ENCODE measurements at regions not wholly inside any gene's neighbourhood (a gene's known extent, or its start where the extent isn't known, plus 50 kb on each side); places are given as distances from the start of the nearest gene placed in this dataset.
"Not testable (repeated sequence)": the region's sequence is repeated elsewhere in the genome, so short reads cannot be mapped to it uniquely, and the experiment has no call there.

DNA sequence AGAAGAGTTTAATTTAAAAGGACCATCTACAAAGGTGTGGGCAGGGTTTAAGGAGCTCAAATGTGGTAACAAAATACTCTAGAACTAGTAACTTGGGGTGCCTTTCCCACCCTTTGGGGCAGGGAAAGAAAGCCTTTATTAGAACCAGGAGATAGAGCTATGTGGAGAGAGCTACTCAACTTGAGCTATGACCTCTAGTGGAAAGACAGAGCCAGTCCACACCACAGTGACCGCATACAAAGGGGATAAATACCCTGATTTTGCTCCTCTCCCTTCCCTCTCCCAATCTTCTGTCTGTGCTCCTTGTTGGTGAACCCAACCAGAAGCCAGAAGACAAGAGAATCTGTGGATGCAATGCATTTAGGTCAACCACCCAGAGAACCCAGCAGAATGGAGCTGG, 54.4 kb upstream of the JAK1 start:
- H3K4me3 ChIP-seq (ENCODE audit: low read length in 2 of 2), result no peak overlapping the region
- no peaks in the 10 kb centered on the region for H3K4me1 ChIP-seq (ENCODE audit: control insufficient read depth in 2 of 2, insufficient read depth in 2 of 2, low read length in 2 of 2)
- no peaks in the 10 kb centered on the region for H3K27me3 ChIP-seq (ENCODE audit: control insufficient read depth in 2 of 2, insufficient read depth in 1 of 2, low read length in 1 of 2)
- no peak for DNase-seq (ENCODE audit: low read depth in 6 of 9, low spot score in 9 of 9)
- no peaks in the 10 kb centered on the region for H3K36me3 ChIP-seq (ENCODE audit: control insufficient read depth in 2 of 2, insufficient read depth in 2 of 2, low read length in 1 of 2)
- H3K9me3 ChIP-seq (ENCODE audit: control insufficient read depth in 2 of 2, insufficient read depth in 1 of 2, low read length in 1 of 2), result no peaks in the 10 kb centered on the region
- WGBS, result 92% methylated on average over 1 of the region's 1 CpG
- no peak overlapping the region for H3K27ac ChIP-seq (ENCODE audit: low read depth in 1 of 2, low read length in 1 of 2)

DNA sequence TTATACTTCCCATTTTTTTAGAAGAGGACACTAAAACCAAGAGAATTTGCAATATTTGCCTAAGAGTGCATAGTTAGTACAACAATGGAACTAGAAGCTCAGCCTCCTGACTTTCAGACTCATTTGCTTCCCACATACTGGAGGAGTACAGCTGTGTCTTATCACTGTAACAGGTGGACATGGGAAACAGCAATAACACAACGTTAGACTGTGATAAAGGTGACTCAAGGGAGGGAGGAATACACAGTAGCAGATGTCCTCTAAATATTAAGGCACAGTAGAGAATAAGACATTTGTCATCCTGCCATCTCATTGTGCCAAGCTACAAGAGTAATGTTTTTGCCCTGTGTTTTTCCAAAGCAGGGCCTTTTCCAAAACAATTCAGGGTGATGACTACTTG, 55.4 kb upstream of the JAK1 start:
- no peaks in the 10 kb centered on the region for H3K36me3 ChIP-seq (ENCODE audit: control insufficient read depth in 2 of 2, insufficient read depth in 2 of 2, low read length in 1 of 2)
- H3K9me3 ChIP-seq (ENCODE audit: control insufficient read depth in 2 of 2, insufficient read depth in 1 of 2, low read length in 1 of 2), result no peaks in the 10 kb centered on the region
- DNase-seq (ENCODE audit: low read depth in 6 of 9, low spot score in 9 of 9), result no peak
- 69% methylated on average over 1 of the region's 1 CpG for WGBS
- H3K27me3 ChIP-seq (ENCODE audit: control insufficient read depth in 2 of 2, insufficient read depth in 1 of 2, low read length in 1 of 2), result no peaks in the 10 kb centered on the region
- H3K4me3 ChIP-seq (ENCODE audit: low read length in 2 of 2), result no peak overlapping the region
- H3K4me1 ChIP-seq (ENCODE audit: control insufficient read depth in 2 of 2, insufficient read depth in 2 of 2, low read length in 2 of 2), result no peaks in the 10 kb centered on the region
- H3K27ac ChIP-seq (ENCODE audit: low read depth in 1 of 2, low read length in 1 of 2), result no peak overlapping the region

DNA sequence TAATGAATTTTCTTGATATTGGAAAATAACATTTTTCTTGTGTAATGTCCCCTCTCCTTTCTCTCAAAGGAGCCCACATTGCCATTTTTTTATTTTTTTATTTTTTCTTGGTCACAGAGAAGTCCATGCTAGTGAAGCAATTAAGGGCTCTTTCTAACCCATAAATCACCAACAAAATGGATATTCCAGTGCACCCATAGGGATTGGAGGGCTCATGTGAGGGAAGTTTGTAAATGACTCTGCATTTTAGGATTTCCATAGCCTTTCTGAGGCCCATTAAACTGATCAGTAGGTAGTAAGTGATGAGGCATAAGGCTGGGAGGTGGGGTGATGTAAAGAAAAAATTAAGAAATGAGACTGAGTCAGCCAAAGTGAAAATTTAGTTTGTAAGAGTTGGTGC, 55.9 kb upstream of the JAK1 start:
- no peaks in the 10 kb centered on the region for H3K27me3 ChIP-seq (ENCODE audit: control insufficient read depth in 2 of 2, insufficient read depth in 1 of 2, low read length in 1 of 2)
- no peak overlapping the region for H3K27ac ChIP-seq (ENCODE audit: low read depth in 1 of 2, low read length in 1 of 2)
- no peak for DNase-seq (ENCODE audit: low read depth in 6 of 9, low spot score in 9 of 9)
- H3K36me3 ChIP-seq (ENCODE audit: control insufficient read depth in 2 of 2, insufficient read depth in 2 of 2, low read length in 1 of 2), result no peaks in the 10 kb centered on the region
- H3K4me1 ChIP-seq (ENCODE audit: control insufficient read depth in 2 of 2, insufficient read depth in 2 of 2, low read length in 2 of 2), result no peaks in the 10 kb centered on the region
- no peaks in the 10 kb centered on the region for H3K9me3 ChIP-seq (ENCODE audit: control insufficient read depth in 2 of 2, insufficient read depth in 1 of 2, low read length in 1 of 2)
- no peak overlapping the region for H3K4me3 ChIP-seq (ENCODE audit: low read length in 2 of 2)

DNA sequence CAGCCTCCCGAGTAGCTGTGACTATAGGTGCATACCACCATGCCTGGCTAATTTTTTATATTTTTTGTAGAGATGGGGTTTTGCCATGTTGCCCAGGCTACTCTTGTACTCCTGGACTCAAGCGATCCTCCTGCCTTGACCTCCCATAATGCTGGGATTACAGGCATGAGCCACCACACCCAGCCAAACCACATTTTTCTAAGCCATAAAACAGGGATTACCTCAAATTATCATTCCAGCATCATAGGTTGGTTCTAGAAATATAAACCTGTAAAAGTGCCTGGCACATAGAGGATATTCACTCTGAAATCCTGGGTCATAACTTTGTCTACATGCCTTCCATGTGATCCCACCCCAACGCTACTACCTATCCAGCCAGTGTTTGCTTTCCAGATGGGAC, 59.4 kb upstream of the JAK1 start:
- WGBS, result 98% methylated on average over 3 of the region's 3 CpGs
- no peak overlapping the region for H3K27ac ChIP-seq (ENCODE audit: low read depth in 1 of 2, low read length in 1 of 2)
- no peaks in the 10 kb centered on the region for H3K36me3 ChIP-seq (ENCODE audit: control insufficient read depth in 2 of 2, insufficient read depth in 2 of 2, low read length in 1 of 2)
- H3K4me3 ChIP-seq (ENCODE audit: low read length in 2 of 2), result no peak overlapping the region
- H3K9me3 ChIP-seq (ENCODE audit: control insufficient read depth in 2 of 2, insufficient read depth in 1 of 2, low read length in 1 of 2), result no peaks in the 10 kb centered on the region
- no peaks in the 10 kb centered on the region for H3K27me3 ChIP-seq (ENCODE audit: control insufficient read depth in 2 of 2, insufficient read depth in 1 of 2, low read length in 1 of 2)
- no peaks in the 10 kb centered on the region for H3K4me1 ChIP-seq (ENCODE audit: control insufficient read depth in 2 of 2, insufficient read depth in 2 of 2, low read length in 2 of 2)
- no peak for DNase-seq (ENCODE audit: low read depth in 6 of 9, low spot score in 9 of 9)

DNA sequence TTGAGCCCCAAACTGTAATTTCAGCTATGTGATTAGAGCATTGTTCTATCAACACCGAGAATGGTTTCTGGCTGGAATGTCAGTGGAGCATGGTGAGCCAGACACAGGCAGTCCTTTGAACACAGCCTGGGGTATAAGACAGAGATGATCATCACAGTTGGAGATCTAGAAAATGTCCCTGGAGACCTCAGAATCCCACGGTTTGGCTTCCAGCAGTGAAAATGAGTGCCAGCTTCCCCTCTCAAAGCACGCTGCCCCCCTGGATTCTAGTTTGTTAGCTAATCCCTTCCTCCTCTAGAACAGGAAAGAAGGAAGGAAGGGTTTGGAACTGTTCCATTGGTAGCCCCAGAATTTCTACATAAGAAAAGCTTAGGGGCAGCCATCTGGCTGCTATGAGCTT, 59.9 kb upstream of the JAK1 start:
- no peaks in the 10 kb centered on the region for H3K4me1 ChIP-seq (ENCODE audit: control insufficient read depth in 2 of 2, insufficient read depth in 2 of 2, low read length in 2 of 2)
- no peaks in the 10 kb centered on the region for H3K27me3 ChIP-seq (ENCODE audit: control insufficient read depth in 2 of 2, insufficient read depth in 1 of 2, low read length in 1 of 2)
- H3K27ac ChIP-seq (ENCODE audit: low read depth in 1 of 2, low read length in 1 of 2), result no peak overlapping the region
- DNase-seq (ENCODE audit: low read depth in 6 of 9, low spot score in 9 of 9), result no peak
- no peak overlapping the region for H3K4me3 ChIP-seq (ENCODE audit: low read length in 2 of 2)
- 89% methylated on average over 3 of the region's 3 CpGs for WGBS
- no peaks in the 10 kb centered on the region for H3K9me3 ChIP-seq (ENCODE audit: control insufficient read depth in 2 of 2, insufficient read depth in 1 of 2, low read length in 1 of 2)
- no peaks in the 10 kb centered on the region for H3K36me3 ChIP-seq (ENCODE audit: control insufficient read depth in 2 of 2, insufficient read depth in 2 of 2, low read length in 1 of 2)

DNA sequence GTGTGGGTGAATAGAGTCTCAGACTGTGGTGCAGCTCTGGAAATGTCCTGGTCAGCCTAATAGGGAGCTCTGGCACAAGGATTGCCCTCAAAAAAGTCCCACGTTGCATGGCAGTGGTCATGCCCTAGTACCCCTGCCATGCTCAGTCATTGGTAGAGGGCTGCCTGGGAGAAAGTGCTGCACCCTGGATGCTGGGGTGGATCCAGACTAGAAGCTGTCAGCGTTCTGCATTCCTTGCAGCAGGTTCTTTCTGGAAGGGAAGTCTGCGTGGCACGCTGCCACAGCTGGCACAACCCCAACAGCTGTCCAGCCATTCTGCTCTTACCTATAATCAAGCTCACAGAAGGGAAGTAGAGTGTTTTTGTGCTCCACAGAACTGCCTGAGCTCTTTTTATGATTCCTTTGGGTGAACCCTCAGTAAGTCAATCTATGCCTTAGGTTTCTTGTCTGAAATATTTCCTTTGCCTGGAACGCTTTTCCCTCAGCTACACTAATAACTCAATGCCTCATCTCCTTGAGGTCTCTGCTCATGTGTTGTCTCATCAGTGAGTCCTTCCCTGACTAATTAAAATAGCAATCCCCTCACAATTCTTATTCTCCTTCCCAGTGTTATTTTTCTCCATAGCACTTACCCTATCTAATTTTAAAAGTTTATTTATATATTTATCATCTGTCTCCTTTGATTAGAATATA, 61.5 kb upstream of the JAK1 start:
- H3K4me3 ChIP-seq (ENCODE audit: low read length in 2 of 2), result no peak overlapping the region
- WGBS, result 70% methylated on average over 5 of the region's 5 CpGs
- no peaks in the 10 kb centered on the region for H3K27me3 ChIP-seq (ENCODE audit: control insufficient read depth in 2 of 2, insufficient read depth in 1 of 2, low read length in 1 of 2)
- H3K36me3 ChIP-seq (ENCODE audit: control insufficient read depth in 2 of 2, insufficient read depth in 2 of 2, low read length in 1 of 2), result no peaks in the 10 kb centered on the region
- no peaks in the 10 kb centered on the region for H3K4me1 ChIP-seq (ENCODE audit: control insufficient read depth in 2 of 2, insufficient read depth in 2 of 2, low read length in 2 of 2)
- H3K27ac ChIP-seq (ENCODE audit: low read depth in 1 of 2, low read length in 1 of 2), result no peak overlapping the region
- no peaks in the 10 kb centered on the region for H3K9me3 ChIP-seq (ENCODE audit: control insufficient read depth in 2 of 2, insufficient read depth in 1 of 2, low read length in 1 of 2)
- no peak for DNase-seq (ENCODE audit: low read depth in 6 of 9, low spot score in 9 of 9)

DNA sequence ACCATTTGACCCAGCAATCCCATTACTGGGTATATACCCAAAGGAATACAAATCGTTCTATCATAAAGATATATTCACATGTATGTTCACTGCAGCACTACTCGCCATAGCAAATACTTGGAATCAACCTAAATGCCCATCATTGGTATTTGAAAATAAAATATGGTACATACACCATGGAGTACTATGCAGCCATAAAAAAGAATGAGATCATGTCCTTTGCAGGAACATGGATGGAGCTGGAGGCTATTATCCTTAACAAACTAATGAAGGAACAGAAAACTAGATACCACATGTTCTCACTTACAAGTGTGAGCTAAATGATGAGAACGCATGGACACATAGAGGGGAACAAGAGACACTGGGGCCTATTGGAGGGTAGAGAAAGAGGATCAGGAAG, 63.1 kb upstream of the JAK1 start:
- H3K4me1 ChIP-seq (ENCODE audit: control insufficient read depth in 2 of 2, insufficient read depth in 2 of 2, low read length in 2 of 2); H3K27me3 ChIP-seq (ENCODE audit: control insufficient read depth in 2 of 2, insufficient read depth in 1 of 2, low read length in 1 of 2); H3K9me3 ChIP-seq (ENCODE audit: control insufficient read depth in 2 of 2, insufficient read depth in 1 of 2, low read length in 1 of 2); DNase-seq (ENCODE audit: low read depth in 6 of 9, low spot score in 9 of 9); H3K4me3 ChIP-seq (ENCODE audit: low read length in 2 of 2); H3K27ac ChIP-seq (ENCODE audit: low read depth in 1 of 2, low read length in 1 of 2); H3K36me3 ChIP-seq (ENCODE audit: control insufficient read depth in 2 of 2, insufficient read depth in 2 of 2, low read length in 1 of 2): not testable (repeated sequence)
- 98% methylated on average over 3 of the region's 3 CpGs for WGBS

DNA sequence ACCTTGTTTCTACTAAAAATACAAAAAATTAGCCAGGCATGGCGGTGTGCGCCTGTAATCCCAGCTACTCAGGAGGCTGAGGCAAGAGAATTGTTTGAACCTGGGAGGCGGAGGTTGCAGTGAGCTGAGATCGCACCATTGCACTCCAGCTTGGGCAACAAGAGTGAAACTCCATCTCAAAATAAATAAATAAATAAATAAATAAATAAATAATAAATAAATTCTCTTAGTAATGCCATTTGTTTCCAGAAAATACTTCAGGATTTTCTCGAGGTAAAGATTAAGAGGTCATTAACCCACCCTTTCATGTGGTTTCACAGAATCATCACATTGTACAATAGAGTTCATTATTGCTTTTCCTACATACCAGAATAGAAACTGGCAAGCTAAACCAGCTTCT, 68.5 kb upstream of the JAK1 start:
- not testable (repeated sequence) for H3K4me3 ChIP-seq (ENCODE audit: low read length in 2 of 2); H3K36me3 ChIP-seq (ENCODE audit: control insufficient read depth in 2 of 2, insufficient read depth in 2 of 2, low read length in 1 of 2); H3K27ac ChIP-seq (ENCODE audit: low read depth in 1 of 2, low read length in 1 of 2); H3K4me1 ChIP-seq (ENCODE audit: control insufficient read depth in 2 of 2, insufficient read depth in 2 of 2, low read length in 2 of 2); DNase-seq (ENCODE audit: low read depth in 6 of 9, low spot score in 9 of 9); H3K9me3 ChIP-seq (ENCODE audit: control insufficient read depth in 2 of 2, insufficient read depth in 1 of 2, low read length in 1 of 2); H3K27me3 ChIP-seq (ENCODE audit: control insufficient read depth in 2 of 2, insufficient read depth in 1 of 2, low read length in 1 of 2)
- WGBS, result 96% methylated on average over 5 of the region's 5 CpGs

DNA sequence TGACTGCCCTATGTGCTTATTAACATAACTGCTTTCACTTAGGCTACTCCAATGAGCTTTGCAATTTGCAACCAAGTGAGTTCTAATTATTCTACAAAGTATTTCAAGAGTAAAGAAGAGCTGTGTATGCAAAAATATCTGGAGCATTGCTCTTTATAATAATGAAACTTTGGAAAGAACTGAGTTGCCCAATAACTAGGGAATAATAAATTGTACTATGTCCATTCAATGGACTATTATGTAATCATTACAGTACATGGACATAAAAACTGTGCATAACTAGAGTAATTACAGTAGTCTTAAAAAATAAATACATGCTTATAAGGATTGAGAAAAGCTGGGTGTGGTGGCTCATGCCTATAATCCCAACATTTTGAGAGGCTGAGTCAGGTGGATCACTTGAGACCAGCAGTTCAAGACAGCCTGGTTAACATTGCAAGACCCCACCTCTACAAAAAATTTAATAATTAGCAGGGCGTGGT, 70.3 kb upstream of the JAK1 start:
- no peak for DNase-seq (ENCODE audit: low read depth in 6 of 9, low spot score in 9 of 9)
- 92% methylated on average over 1 of the region's 1 CpG for WGBS
- Histone ChIP-seq H3K36me3 (ENCODE audit: control insufficient read depth in 2 of 2, insufficient read depth in 2 of 2, low read length in 1 of 2) (no peaks in the 10 kb centered on the region), H3K4me3 (ENCODE audit: low read length in 2 of 2) (no peak overlapping the region), H3K4me1 (ENCODE audit: control insufficient read depth in 2 of 2, insufficient read depth in 2 of 2, low read length in 2 of 2) (peaks cover 0 to 3% of the 10 kb centered on the region in 2 donors), H3K27ac (ENCODE audit: low read depth in 1 of 2, low read length in 1 of 2) (no peak overlapping the region), H3K27me3 (ENCODE audit: control insufficient read depth in 2 of 2, insufficient read depth in 1 of 2, low read length in 1 of 2) (no peaks in the 10 kb centered on the region), H3K9me3 (ENCODE audit: control insufficient read depth in 2 of 2, insufficient read depth in 1 of 2, low read length in 1 of 2) (no peaks in the 10 kb centered on the region)

DNA sequence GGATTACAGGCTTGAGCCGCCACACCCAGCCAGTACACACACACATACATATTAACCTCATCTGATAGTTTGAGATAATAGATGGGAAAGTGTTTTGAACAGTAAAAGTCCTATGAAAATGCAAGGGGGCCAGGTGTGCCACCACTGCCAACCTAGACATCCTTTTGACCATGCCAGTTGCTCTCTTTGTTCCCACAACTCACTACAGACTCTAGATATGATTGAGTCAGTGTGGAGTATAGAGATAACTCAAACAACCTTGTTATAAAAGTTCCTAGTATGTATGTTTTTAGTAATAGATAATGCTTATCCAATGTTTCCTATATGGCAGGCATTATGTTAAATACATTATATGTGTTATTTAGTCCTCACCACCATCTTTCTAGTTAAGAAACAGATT, 72.7 kb upstream of the JAK1 start:
- no peaks in the 10 kb centered on the region for H3K27me3 ChIP-seq (ENCODE audit: control insufficient read depth in 2 of 2, insufficient read depth in 1 of 2, low read length in 1 of 2)
- no peaks in the 10 kb centered on the region for H3K36me3 ChIP-seq (ENCODE audit: control insufficient read depth in 2 of 2, insufficient read depth in 2 of 2, low read length in 1 of 2)
- DNase-seq (ENCODE audit: low read depth in 6 of 9, low spot score in 9 of 9), result no peak
- 98% methylated on average over 1 of the region's 1 CpG for WGBS
- H3K4me3 ChIP-seq (ENCODE audit: low read length in 2 of 2), result no peak overlapping the region
- peaks cover 0 to 3% of the 10 kb centered on the region in 2 donors for H3K4me1 ChIP-seq (ENCODE audit: control insufficient read depth in 2 of 2, insufficient read depth in 2 of 2, low read length in 2 of 2)
- no peaks in the 10 kb centered on the region for H3K9me3 ChIP-seq (ENCODE audit: control insufficient read depth in 2 of 2, insufficient read depth in 1 of 2, low read length in 1 of 2)
- H3K27ac ChIP-seq (ENCODE audit: low read depth in 1 of 2, low read length in 1 of 2), result no peak overlapping the region
